B cell (primary cell): ENCODE measurements at regions not wholly inside any gene's neighbourhood (a gene's known extent, or its start where the extent isn't known, plus 50 kb on each side); places are given as distances from the start of the nearest gene placed in this dataset.

Source experiments
- EZH2 ChIP-seq: IDR thresholded peaks from 2 replicates; pipeline ENCODE4 v1.6.1; 2012; ENCODE audit warnings: borderline replicate concordance, low read depth, mild to moderate bottlenecking, moderate library complexity, low read length; ENCODE audit not compliant: insufficient read depth, poor library complexity, severe bottlenecking
- TF ChIP-seq, protein P1 (sequence below): fragments of 200-600 bp; IDR thresholded peaks from one replicate; pipeline ENCODE4 v1.8.0; 2022; ENCODE audit warnings: antibody characterized with exemption, mild to moderate bottlenecking

DNA sequence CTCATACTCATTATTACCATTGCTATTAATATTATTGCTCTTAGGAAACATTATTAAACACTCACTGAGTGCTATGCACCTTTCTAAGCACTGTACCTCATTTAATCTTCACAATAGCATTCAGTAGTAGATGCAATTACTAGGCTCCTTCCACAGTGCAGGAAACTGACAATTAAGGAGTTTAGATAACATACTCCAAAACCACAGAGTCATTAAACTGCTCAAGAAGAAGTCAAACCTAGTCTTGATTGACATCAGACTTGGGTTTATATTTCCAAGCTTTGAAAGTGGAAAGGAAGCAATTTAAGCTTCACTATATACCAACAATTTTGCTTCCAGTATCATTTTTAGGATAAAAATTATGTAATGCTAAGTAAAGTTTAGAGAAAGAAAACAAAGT lies 490.1 kb upstream of the ARRDC4 start:
- TF ChIP-seq, protein P1, sequence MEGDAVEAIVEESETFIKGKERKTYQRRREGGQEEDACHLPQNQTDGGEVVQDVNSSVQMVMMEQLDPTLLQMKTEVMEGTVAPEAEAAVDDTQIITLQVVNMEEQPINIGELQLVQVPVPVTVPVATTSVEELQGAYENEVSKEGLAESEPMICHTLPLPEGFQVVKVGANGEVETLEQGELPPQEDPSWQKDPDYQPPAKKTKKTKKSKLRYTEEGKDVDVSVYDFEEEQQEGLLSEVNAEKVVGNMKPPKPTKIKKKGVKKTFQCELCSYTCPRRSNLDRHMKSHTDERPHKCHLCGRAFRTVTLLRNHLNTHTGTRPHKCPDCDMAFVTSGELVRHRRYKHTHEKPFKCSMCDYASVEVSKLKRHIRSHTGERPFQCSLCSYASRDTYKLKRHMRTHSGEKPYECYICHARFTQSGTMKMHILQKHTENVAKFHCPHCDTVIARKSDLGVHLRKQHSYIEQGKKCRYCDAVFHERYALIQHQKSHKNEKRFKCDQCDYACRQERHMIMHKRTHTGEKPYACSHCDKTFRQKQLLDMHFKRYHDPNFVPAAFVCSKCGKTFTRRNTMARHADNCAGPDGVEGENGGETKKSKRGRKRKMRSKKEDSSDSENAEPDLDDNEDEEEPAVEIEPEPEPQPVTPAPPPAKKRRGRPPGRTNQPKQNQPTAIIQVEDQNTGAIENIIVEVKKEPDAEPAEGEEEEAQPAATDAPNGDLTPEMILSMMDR, result no peak
- no peak for TF ChIP-seq EZH2
